Right lobe of liver (tissue), 4 donors: ENCODE measurements at regions not wholly inside any gene's neighbourhood (a gene's known extent, or its start where the extent isn't known, plus 50 kb on each side); places are given as distances from the start of the nearest gene placed in this dataset.

Experiments used
- POLR2A ChIP-seq: fragments of 450-650 bp; IDR thresholded peaks from one replicate; pipeline ENCODE4 v1.6.1; 2017; ENCODE audit warnings: antibody characterized with exemption, mild to moderate bottlenecking
- TF ChIP-seq, protein P1 (sequence below), 4 donors: fragments of 200-600 bp in 3 of 4; fragments of 450-650 bp in 1 of 4; IDR thresholded peaks; one replicate each; pipeline versions ENCODE4 v1.5.1 to v1.8.0; 2016 to 2022; ENCODE audit warnings: antibody characterized with exemption in 4 of 4, mild to moderate bottlenecking in 2 of 4
- donor health status: DM: no; HTN: no; CAD: no.
- donor health status: DM: no; HTN: no; CAD: no.
- donor health status: DM: no; HTN: yes; CAD: no.

DNA sequence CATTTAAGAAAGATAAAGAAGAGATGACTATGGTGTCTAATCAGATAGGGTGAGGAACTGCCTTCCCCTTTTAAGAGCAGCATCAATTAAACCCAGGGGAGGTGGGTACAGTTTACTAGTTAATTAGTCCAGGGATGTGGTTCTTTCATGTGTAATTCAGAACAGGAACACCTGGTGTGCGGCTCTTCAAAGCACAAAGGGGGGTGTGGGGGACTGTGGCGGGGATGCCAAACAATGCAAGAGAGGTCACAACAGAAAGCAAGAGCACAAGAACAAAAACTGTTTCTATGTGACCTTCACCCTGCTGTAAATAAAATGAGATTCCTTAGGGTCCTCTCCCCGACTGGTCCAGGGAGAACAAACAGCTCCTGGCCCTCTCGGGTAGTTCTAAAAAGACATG, 183.9 kb upstream of the SOX5 start:
- TF ChIP-seq, protein P1, sequence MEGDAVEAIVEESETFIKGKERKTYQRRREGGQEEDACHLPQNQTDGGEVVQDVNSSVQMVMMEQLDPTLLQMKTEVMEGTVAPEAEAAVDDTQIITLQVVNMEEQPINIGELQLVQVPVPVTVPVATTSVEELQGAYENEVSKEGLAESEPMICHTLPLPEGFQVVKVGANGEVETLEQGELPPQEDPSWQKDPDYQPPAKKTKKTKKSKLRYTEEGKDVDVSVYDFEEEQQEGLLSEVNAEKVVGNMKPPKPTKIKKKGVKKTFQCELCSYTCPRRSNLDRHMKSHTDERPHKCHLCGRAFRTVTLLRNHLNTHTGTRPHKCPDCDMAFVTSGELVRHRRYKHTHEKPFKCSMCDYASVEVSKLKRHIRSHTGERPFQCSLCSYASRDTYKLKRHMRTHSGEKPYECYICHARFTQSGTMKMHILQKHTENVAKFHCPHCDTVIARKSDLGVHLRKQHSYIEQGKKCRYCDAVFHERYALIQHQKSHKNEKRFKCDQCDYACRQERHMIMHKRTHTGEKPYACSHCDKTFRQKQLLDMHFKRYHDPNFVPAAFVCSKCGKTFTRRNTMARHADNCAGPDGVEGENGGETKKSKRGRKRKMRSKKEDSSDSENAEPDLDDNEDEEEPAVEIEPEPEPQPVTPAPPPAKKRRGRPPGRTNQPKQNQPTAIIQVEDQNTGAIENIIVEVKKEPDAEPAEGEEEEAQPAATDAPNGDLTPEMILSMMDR (IDR thresholded peaks at IDR 0.05): no peak
- no peak for TF ChIP-seq POLR2A
